ENCODE measurements at regions not wholly inside any gene's neighbourhood (a gene's known extent, or its start where the extent isn't known, plus 50 kb on each side); places are given as distances from the start of the nearest gene placed in this dataset.

DNA sequence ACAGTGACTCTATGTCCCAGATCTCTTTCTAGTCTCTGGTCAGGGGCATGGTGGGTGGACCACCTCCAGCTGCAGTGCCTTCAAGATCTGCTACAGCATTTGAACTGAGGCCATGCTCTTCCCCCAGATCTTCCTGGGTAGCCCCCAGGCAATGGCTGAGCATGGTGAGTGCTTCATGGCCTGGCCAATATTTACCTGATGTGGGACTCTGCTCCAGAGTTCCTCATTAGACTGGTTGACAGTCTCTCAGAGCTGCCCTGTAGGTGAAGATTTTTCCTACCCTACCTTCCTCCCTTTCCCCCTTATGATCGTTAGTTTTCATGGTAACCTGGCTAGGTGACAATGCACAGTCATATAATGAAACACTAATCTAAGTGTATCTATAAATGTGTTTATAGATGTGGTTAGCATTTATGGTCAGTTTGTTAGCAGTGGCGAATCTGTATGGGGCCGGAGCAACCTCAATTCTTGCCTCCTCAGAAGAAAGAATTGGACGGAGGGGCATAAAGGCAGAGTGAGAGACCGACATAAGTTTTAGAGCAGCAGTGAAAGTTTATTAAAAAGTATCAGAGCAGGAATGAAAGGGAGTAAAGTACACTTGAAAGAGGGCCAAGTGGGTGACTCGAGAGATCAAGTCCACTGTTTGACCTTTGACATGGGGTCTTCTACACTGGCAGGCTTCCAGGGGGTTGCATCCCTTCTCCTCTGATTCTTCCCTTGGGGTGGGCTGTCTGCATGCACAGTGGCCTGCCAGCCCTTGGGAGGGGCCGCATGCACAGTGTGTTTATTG is 256.3 kb downstream of the CD83 start:
- TF ChIP-seq, protein P1, sequence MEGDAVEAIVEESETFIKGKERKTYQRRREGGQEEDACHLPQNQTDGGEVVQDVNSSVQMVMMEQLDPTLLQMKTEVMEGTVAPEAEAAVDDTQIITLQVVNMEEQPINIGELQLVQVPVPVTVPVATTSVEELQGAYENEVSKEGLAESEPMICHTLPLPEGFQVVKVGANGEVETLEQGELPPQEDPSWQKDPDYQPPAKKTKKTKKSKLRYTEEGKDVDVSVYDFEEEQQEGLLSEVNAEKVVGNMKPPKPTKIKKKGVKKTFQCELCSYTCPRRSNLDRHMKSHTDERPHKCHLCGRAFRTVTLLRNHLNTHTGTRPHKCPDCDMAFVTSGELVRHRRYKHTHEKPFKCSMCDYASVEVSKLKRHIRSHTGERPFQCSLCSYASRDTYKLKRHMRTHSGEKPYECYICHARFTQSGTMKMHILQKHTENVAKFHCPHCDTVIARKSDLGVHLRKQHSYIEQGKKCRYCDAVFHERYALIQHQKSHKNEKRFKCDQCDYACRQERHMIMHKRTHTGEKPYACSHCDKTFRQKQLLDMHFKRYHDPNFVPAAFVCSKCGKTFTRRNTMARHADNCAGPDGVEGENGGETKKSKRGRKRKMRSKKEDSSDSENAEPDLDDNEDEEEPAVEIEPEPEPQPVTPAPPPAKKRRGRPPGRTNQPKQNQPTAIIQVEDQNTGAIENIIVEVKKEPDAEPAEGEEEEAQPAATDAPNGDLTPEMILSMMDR (IDR thresholded peaks at IDR 0.05) = no peak
- TF ChIP-seq POLR2A (IDR thresholded peaks at IDR 0.05) = no peak
